Activated CD4-positive, alpha-beta T cell treated with anti-CD3 and anti-CD28 coated beads, Interleukin-2, amount 10 ng/mL, durations not matched to agents 7 days and 5 days (primary cell): ENCODE measurements at regions not wholly inside any gene's neighbourhood (a gene's known extent, or its start where the extent isn't known, plus 50 kb on each side); places are given as distances from the start of the nearest gene placed in this dataset.
"Not testable (repeated sequence)": the region's sequence is repeated elsewhere in the genome, so short reads cannot be mapped to it uniquely, and the experiment has no call there.

Experiments
- CTCF ChIA-PET: fragments of 350-600 bp; sonication (Branson Sonifier 250); formaldehyde crosslinking; loops from one replicate; lab custom pipeline; 2021; ENCODE audit warnings: antibody characterized with exemption; lab: Charles Lee
- POLR2A ChIA-PET: fragments of 350-600 bp; sonication (Branson Sonifier 250); formaldehyde crosslinking; loops from one replicate; lab custom pipeline; 2021; ENCODE audit warnings: antibody characterized with exemption; lab: Charles Lee
- DNase-seq: peaks from one replicate; pipeline ENCODE4 v3.0.0-alpha.2; 2020
- H3K27ac Mint-ChIP-seq: one replicate; pipeline ENCODE4 v1.8.0; 2021; ENCODE audit warnings: mild to moderate bottlenecking, moderate library complexity, mixed read lengths
- H3K27me3 Mint-ChIP-seq: one replicate; pipeline ENCODE4 v1.8.0; 2021; ENCODE audit warnings: mixed read lengths
- H3K36me3 Mint-ChIP-seq: one replicate; pipeline ENCODE4 v1.8.0; 2021; ENCODE audit warnings: low read depth, mixed read lengths
- H3K4me1 Mint-ChIP-seq: one replicate; pipeline ENCODE4 v1.8.0; 2021; ENCODE audit warnings: mixed read lengths
- H3K4me3 Mint-ChIP-seq: one replicate; pipeline ENCODE4 v1.8.0; 2021; ENCODE audit warnings: mild to moderate bottlenecking, moderate library complexity, mixed read lengths
- H3K9me3 Mint-ChIP-seq: one replicate; pipeline ENCODE4 v1.8.0; 2021; ENCODE audit warnings: mixed read lengths

DNA sequence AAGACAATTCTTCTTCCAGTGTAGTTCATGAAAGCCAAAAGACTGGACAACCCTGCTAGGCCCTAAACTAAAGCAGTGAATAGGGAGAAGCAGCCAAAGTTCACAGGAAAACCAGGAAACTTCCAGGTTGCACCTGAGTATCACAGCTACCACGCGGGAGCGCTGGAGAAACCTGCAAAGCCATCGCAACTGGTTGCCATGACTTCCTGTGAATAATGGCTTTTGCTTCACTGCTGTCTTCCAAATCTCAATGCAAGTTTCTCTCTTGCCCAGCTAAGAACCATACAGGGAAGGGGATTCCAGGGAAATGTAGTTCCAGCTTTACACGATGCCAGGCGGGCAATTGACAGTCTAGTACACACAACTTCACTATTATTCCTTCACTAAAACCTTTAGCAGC is 114.1 kb downstream of the GXYLT1 start:
- H3K9me3 Mint-ChIP-seq: no peaks in the 10 kb centered on the region
- ChIA-PET POLR2A (no interaction called here), CTCF (interaction anchor here (0.6 kb wide), 1 partner anchor 87 kb away, joined by 4 read pairs; no protein-coding TSS in a partner anchor)
- no peaks in the 10 kb centered on the region for H3K36me3 Mint-ChIP-seq
- H3K27ac Mint-ChIP-seq: no peak overlapping the region
- DNase-seq: no peak
- H3K4me3 Mint-ChIP-seq: no peak overlapping the region
- H3K27me3 Mint-ChIP-seq: peaks cover 9% of the 10 kb centered on the region
- H3K4me1 Mint-ChIP-seq: no peaks in the 10 kb centered on the region

DNA sequence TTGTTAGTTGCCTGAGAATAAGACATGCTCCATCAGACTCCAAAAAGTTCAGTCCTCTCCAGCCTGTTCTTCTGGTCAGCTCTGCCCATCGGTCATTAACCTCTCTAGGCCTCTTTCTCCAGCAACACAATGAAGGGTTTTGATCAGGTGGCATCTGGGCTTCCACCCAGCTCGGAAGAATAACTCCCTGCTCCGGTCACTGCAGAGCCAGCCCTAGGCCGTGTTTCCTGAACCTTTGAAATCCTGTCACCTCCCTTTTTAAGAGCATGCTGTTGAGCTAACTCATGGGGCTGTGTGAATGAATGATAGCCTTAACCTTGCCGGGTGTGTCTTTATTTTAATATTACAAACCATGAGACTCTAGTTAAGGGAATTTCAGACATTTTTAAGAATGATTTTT is 117.1 kb downstream of the GXYLT1 start:
- no peak for DNase-seq
- Mint-ChIP-seq H3K27me3 (peaks cover 5% of the 10 kb centered on the region), H3K4me1 (peaks cover 8% of the 10 kb centered on the region), H3K36me3 (no peaks in the 10 kb centered on the region), H3K4me3 (no peak overlapping the region), H3K27ac (no peak overlapping the region), H3K9me3 (no peaks in the 10 kb centered on the region)
- CTCF ChIA-PET: no interaction called here
- POLR2A ChIA-PET: no interaction called here

DNA sequence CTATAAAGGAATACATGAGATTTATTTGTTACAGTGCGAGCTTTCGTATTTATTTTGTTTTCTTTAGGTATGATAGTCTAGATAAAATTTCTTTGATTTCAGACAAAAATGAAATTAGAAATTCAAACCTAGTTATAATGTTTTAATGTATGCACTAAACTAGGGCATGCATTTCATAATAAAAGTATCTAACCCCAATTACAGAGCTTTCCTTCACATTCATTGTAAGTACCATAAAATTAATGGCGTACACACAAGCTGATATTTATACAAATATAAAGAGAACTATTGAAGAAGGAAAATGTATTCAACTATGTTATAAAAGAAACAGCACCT is 120.2 kb downstream of the GXYLT1 start:
- ChIA-PET CTCF (interaction anchor here (0.6 to 1.4 kb wide), 7 partner anchors 12 to 810 kb away, joined by 3 to 5 read pairs (median 3); no protein-coding TSS in a partner anchor), POLR2A (no interaction called here)
- Mint-ChIP-seq H3K4me3 (no peak overlapping the region), H3K9me3 (no peaks in the 10 kb centered on the region), H3K4me1 (peaks cover 8% of the 10 kb centered on the region), H3K27me3 (no peaks in the 10 kb centered on the region), H3K36me3 (no peaks in the 10 kb centered on the region), H3K27ac (no peak overlapping the region)
- DNase-seq: no peak

DNA sequence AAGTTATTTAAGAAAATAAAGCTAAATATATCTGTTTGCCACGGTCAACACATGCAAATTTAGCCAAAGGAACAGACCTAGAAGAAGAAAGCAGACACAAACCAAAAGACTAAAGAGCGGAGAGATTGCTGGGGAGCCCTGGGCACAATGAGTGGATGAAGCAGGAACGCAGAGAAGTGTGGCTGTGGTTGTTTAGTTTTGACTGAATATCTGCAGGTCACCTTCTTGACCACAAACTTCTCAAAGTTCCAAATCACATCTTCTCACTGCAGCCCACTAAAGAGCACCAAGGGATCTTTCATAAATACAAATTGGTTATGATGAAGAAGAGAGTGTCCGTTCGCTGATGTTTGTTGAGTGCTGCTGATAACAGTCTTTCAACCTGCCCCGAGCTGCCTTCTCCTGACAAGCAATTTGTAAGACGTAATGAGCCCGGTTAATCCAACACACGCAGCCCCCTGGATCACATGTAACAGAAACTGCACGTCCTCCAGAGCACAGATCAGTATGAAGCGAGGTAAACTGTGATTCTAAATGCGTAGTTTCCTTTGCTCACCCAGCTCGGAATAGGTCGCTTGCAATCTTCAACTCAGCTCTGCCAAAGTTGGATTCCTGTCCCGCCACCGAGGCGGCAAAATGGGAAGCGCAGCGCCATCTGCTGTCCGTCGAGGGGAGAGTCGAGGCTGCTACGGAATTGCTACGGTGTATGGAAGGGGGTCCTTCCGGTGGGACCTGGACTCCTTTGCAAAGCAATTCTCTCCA is 120.8 kb downstream of the GXYLT1 start:
- POLR2A ChIA-PET: no interaction called here
- no peaks in the 10 kb centered on the region for H3K27me3 Mint-ChIP-seq
- H3K9me3 Mint-ChIP-seq: no peaks in the 10 kb centered on the region
- peak overlapping the region; percentile 52 for H3K27ac Mint-ChIP-seq
- H3K4me1 Mint-ChIP-seq: peaks cover 8% of the 10 kb centered on the region
- no peaks in the 10 kb centered on the region for H3K36me3 Mint-ChIP-seq
- DNase-seq: peak; percentile 71
- H3K4me3 Mint-ChIP-seq: peak overlapping the region; percentile 54
- CTCF ChIA-PET: interaction anchor here (0.6 to 1.4 kb wide), 5 partner anchors 9 to 348 kb away, joined by 3 to 4 read pairs (median 3); no protein-coding TSS in a partner anchor

DNA sequence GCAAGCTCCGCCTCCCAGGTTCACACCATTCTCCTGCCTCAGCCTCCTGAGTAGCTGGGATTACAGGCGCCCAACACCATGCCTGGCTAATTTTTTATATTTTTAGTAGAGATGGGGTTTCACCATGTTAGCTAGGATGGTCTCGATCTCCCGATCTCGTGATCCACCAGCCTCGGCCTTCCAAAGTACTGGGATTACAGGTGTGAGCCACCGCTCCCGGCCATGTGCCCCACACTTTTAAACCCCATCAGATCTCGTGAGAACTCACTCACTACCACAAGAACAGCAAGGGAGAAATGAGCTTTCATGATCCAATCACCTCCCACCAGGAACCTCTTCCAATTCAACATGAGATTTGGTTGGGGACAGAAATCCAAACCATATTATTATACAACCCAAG is 122.7 kb downstream of the GXYLT1 start:
- H3K9me3 Mint-ChIP-seq, POLR2A ChIA-PET, H3K27ac Mint-ChIP-seq, H3K27me3 Mint-ChIP-seq, H3K36me3 Mint-ChIP-seq, H3K4me3 Mint-ChIP-seq, DNase-seq, H3K4me1 Mint-ChIP-seq: not testable (repeated sequence)
- CTCF ChIA-PET: interaction anchor here (0.7 kb wide), 2 partner anchors 262 to 395 kb away, joined by 3 read pairs; no protein-coding TSS in a partner anchor

DNA sequence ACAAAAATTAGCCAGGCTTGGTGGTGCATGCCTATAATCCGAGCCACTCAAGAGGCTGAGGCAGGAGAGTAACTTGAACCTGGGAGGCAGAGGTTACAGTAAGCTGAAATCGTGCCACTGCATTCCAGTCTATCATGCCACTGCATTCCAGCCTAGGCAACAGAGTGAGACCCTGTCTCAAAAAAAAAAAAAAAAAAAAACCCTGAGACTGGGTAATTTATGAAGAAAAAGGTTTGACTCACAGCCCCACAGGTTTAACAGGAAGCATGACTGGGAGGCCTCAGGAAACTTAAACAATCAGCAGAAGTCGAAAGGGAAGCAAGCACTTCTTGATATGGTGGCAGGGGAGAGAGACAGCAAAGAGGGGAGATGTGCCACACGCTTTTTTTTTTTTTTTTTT is 123.2 kb downstream of the GXYLT1 start:
- Mint-ChIP-seq H3K9me3 (no peaks in the 10 kb centered on the region), H3K27ac (no peak overlapping the region), H3K4me3 (no peak overlapping the region), H3K27me3 (peaks cover 4% of the 10 kb centered on the region), H3K4me1 (peaks cover 8% of the 10 kb centered on the region), H3K36me3 (no peaks in the 10 kb centered on the region)
- no peak for DNase-seq
- CTCF ChIA-PET: interaction anchor here (0.7 kb wide), 2 partner anchors 262 to 395 kb away, joined by 3 read pairs; no protein-coding TSS in a partner anchor
- POLR2A ChIA-PET: no interaction called here

DNA sequence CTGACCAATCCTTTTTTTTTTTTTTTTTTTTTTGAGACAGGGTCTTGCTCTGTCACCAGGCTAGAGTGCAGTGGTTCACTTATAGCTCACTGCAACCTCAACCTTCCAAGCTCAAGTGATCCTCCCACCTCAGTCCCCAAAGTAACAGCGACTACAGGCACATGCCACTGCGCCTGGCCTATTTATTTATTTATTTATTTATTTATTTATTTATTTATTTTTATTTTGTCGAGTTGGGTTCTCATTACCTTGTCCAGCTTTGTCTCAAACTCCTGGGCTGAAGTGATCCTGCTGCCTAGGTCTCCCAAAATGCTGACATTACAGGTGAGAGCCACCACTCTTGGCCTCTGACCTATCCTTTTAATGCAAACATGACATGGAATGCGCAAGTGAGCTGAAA is 124.4 kb downstream of the GXYLT1 start:
- Mint-ChIP-seq H3K27me3 (peaks cover 4% of the 10 kb centered on the region), H3K27ac (no peak overlapping the region), H3K36me3 (no peaks in the 10 kb centered on the region), H3K4me3 (no peak overlapping the region), H3K4me1 (peaks cover 8% of the 10 kb centered on the region), H3K9me3 (no peaks in the 10 kb centered on the region)
- ChIA-PET CTCF (no interaction called here), POLR2A (no interaction called here)
- DNase-seq: no peak

DNA sequence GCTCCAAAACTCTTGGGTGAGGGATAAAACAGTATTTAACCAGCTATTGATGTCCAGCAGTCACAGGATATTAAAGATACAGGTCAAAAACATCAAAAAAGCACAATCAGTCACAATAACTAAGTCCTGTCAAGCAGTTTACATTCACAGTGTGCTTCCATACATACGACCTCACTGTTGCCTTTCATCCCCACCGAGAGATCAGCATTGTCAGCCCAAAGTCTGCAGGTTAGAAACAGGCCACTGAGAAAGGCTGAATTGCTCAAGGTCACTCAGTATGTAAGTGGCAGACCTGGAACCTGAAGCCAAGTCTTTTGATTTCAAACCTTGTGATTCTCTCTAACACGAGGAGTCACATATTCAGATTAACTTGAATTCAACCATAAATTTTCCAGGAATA is 124.9 kb downstream of the GXYLT1 start:
- no peaks in the 10 kb centered on the region for H3K36me3 Mint-ChIP-seq
- H3K27me3 Mint-ChIP-seq: peaks cover 4% of the 10 kb centered on the region
- no peaks in the 10 kb centered on the region for H3K9me3 Mint-ChIP-seq
- no peak overlapping the region for H3K4me3 Mint-ChIP-seq
- no peak overlapping the region for H3K27ac Mint-ChIP-seq
- no peak for DNase-seq
- POLR2A ChIA-PET: no interaction called here
- H3K4me1 Mint-ChIP-seq: peaks cover 8% of the 10 kb centered on the region
- CTCF ChIA-PET: no interaction called here

DNA sequence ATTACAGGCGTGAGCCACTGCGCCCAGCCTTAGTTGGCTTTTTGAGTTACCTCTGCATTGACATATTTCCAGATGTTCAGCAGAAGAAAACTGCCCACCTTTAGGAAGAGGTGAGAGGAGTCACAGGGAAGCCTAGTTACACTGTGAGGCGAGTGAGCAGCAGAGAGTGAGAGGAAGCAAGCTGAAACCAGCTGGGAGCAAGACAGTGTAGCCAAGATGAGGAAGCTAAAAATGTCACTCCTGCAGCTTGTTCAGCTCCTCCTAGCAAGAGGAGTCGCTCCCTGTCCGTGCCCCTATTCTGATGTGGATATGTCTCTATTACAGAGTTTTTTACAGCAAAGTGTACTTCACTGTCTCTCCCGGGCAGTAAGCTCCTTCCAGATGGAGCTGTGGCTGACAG is 127.6 kb downstream of the GXYLT1 start:
- H3K27me3 Mint-ChIP-seq: peaks cover 4% of the 10 kb centered on the region
- H3K36me3 Mint-ChIP-seq: no peaks in the 10 kb centered on the region
- CTCF ChIA-PET: no interaction called here
- no peak overlapping the region for H3K27ac Mint-ChIP-seq
- H3K4me3 Mint-ChIP-seq: no peak overlapping the region
- no peaks in the 10 kb centered on the region for H3K9me3 Mint-ChIP-seq
- POLR2A ChIA-PET: no interaction called here
- no peaks in the 10 kb centered on the region for H3K4me1 Mint-ChIP-seq
- no peak for DNase-seq

DNA sequence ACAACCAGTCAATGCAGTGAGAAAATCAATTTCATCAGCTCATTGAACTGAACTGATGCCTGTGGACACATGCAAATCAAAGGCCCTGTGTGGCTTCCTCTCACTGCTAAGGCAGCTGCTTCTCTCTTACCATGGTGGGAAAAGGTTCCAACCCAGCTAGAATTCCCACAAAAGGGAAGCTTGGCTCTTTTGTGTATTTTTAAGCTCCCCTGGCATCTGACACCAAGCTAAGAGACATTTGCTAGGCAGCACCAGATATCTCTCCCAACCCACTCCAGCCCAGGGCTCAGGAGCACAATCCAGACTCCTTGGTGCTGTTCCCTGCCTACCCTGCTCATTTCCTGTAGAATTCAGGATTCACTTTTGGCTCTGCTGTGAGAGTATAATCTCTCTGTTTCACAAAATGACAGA is 129.6 kb downstream of the GXYLT1 start:
- no peak overlapping the region for H3K27ac Mint-ChIP-seq
- no peaks in the 10 kb centered on the region for H3K9me3 Mint-ChIP-seq
- CTCF ChIA-PET: interaction anchor here (0.6 to 1.0 kb wide), 2 partner anchors 9 to 1482 kb away, joined by 3 to 4 read pairs; no protein-coding TSS in a partner anchor
- DNase-seq: no peak
- H3K27me3 Mint-ChIP-seq: peaks cover 4% of the 10 kb centered on the region
- H3K4me3 Mint-ChIP-seq: no peak overlapping the region
- POLR2A ChIA-PET: no interaction called here
- H3K36me3 Mint-ChIP-seq: no peaks in the 10 kb centered on the region
- no peaks in the 10 kb centered on the region for H3K4me1 Mint-ChIP-seq

DNA sequence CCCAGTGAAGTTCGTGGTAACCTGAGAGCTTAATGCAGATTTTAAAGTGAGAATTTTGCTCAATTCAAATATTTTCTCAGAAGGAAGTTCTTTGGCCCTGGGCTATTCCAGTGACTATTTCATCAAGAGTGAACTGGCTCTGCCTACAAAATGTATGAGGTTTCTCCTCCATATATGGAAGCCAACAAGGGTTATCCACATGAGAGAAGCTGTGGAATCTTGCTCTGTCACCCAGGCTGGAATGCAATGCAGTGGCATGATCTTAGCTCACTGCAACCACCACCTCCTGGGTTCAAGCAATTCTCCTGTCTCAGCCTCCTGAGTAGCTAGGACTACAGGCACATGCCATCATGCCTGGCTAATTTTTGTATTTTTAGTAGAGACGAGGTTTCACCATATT is 132.2 kb downstream of the GXYLT1 start:
- H3K4me1 Mint-ChIP-seq, H3K27ac Mint-ChIP-seq, H3K27me3 Mint-ChIP-seq, H3K36me3 Mint-ChIP-seq, POLR2A ChIA-PET, H3K9me3 Mint-ChIP-seq, DNase-seq, H3K4me3 Mint-ChIP-seq: not testable (repeated sequence)
- CTCF ChIA-PET: interaction anchor here (0.8 kb wide), 1 partner anchor 12 kb away, joined by 3 read pairs; no protein-coding TSS in a partner anchor

DNA sequence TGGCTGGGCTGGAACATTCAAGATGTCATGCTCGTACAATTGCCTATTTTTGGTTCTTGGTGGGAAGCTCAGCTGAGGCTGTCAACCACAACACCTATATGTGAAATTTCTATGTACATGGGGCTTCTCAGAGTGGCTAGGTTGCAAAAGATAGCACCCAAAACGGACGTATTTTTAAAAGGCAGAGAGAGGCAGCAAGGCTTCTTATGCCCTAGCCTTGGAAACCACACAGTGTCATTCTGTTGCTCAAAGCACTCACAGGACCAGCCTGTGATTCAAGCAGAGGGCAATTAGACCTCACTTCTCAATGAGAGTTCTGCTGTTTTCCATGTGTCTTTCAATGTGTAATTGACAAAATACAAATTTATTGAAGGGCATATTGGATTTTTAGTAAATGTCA is 134.0 kb downstream of the GXYLT1 start:
- Mint-ChIP-seq H3K4me3 (no peak overlapping the region), H3K27ac (no peak overlapping the region), H3K27me3 (no peaks in the 10 kb centered on the region), H3K36me3 (no peaks in the 10 kb centered on the region), H3K4me1 (no peaks in the 10 kb centered on the region), H3K9me3 (no peaks in the 10 kb centered on the region)
- CTCF ChIA-PET: no interaction called here
- no peak for DNase-seq
- POLR2A ChIA-PET: no interaction called here

DNA sequence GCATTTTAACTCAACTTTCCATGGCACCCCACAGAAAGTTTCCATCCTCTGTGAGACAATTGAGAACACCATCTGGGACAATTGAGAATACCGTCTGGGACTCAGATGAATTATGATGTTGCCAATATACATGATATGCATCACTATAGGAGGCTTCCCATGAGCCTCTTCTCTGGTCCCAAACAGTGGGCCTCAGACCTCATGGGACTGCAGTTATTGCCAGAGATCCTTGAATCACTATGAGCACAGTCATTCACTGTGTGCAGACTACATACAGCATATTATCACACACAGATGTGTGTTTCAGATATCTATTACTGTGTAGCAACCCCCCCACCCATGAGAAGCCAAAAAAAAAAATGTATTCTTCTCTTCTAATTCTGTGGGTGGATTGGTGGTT is 134.4 kb downstream of the GXYLT1 start:
- POLR2A ChIA-PET: no interaction called here
- no peaks in the 10 kb centered on the region for H3K27me3 Mint-ChIP-seq
- H3K36me3 Mint-ChIP-seq: no peaks in the 10 kb centered on the region
- CTCF ChIA-PET: no interaction called here
- no peaks in the 10 kb centered on the region for H3K9me3 Mint-ChIP-seq
- H3K4me1 Mint-ChIP-seq: no peaks in the 10 kb centered on the region
- H3K27ac Mint-ChIP-seq: no peak overlapping the region
- DNase-seq: no peak
- no peak overlapping the region for H3K4me3 Mint-ChIP-seq

DNA sequence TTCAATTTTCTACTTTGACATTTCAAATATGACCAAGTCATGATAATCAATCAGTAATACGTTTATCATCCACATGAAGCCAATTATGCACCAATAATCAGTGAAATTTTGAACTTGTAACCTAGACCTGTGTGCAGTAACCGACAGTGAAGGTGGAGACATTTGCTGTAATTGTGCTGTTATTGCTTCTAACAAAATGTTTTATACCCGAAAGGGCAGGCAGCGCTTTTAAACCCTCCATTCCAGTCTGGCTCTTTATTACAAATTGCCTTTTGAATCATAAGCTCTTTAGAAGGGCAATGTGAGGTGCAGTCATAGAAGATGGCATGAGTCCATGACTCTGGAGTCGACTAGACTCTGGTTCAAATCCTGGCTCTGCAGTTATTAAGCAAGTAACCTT is 135.7 kb downstream of the GXYLT1 start:
- CTCF ChIA-PET: no interaction called here
- no peak overlapping the region for H3K4me3 Mint-ChIP-seq
- POLR2A ChIA-PET: no interaction called here

More for the DNA sequence above, 135.7 kb downstream of the GXYLT1 start:
- H3K9me3 Mint-ChIP-seq: no peaks in the 10 kb centered on the region
- no peaks in the 10 kb centered on the region for H3K27me3 Mint-ChIP-seq
- H3K27ac Mint-ChIP-seq: no peak overlapping the region
- no peak for DNase-seq
- no peaks in the 10 kb centered on the region for H3K4me1 Mint-ChIP-seq
- no peaks in the 10 kb centered on the region for H3K36me3 Mint-ChIP-seq
